GM23248 (cell line): ENCODE measurements at regions not wholly inside any gene's neighbourhood (a gene's known extent, or its start where the extent isn't known, plus 50 kb on each side); places are given as distances from the start of the nearest gene placed in this dataset.

Experiments used
- DNase-seq: peaks from one replicate; pipeline ENCODE4 v3.0.0-alpha.2; 2015
- H2AFZ ChIP-seq: fragments of 200-600 bp; sonication (generic); 2 replicates; pipeline ENCODE4 v1.6.1; 2016; ENCODE audit warnings: antibody characterized with exemption
- H3F3A ChIP-seq: fragments of 200-600 bp; sonication (generic); 2 replicates; pipeline ENCODE4 v1.6.1; 2016; ENCODE audit warnings: mild to moderate bottlenecking, antibody characterized with exemption, mixed run types; ENCODE audit not compliant: insufficient read depth
- H3K27ac ChIP-seq: fragments of 200-600 bp; sonication (generic); 2 replicates; pipeline ENCODE4 v1.5.1; 2016; ENCODE audit warnings: mild to moderate bottlenecking
- H3K27me3 ChIP-seq: fragments of 200-600 bp; sonication (generic); replicated peaks from 2 replicates; pipeline ENCODE4 v1.6.1; 2016; ENCODE audit warnings: mild to moderate bottlenecking; ENCODE audit not compliant: insufficient read depth
- H3K36me3 ChIP-seq: fragments of 200-600 bp; sonication (generic); 2 replicates; pipeline ENCODE4 v1.6.1; 2016; ENCODE audit warnings: low read depth, mild to moderate bottlenecking
- H3K4me1 ChIP-seq: fragments of 200-600 bp; sonication (generic); 2 replicates; pipeline ENCODE4 v1.6.1; 2016; ENCODE audit warnings: mild to moderate bottlenecking; ENCODE audit not compliant: insufficient read depth
- H3K4me2 ChIP-seq: fragments of 200-600 bp; sonication (generic); one replicate; pipeline ENCODE4 v1.6.1; 2016; ENCODE audit warnings: mild to moderate bottlenecking; ENCODE audit not compliant: unreplicated experiment
- H3K4me3 ChIP-seq: fragments of 200-600 bp; sonication (generic); 2 replicates; pipeline ENCODE4 v1.5.1; 2016; ENCODE audit warnings: mild to moderate bottlenecking
- H3K79me2 ChIP-seq: fragments of 200-600 bp; sonication (generic); 2 replicates; pipeline ENCODE4 v1.6.1; 2016; ENCODE audit warnings: mild to moderate bottlenecking; ENCODE audit not compliant: insufficient read depth
- H3K9ac ChIP-seq: fragments of 200-600 bp; sonication (generic); 2 replicates; pipeline ENCODE4 v1.6.1; 2016; ENCODE audit warnings: mild to moderate bottlenecking
- H3K9me2 ChIP-seq: fragments of 200-600 bp; sonication (generic); 2 replicates; pipeline ENCODE4 v1.6.1; 2016; ENCODE audit warnings: mixed run types, mild to moderate bottlenecking, moderate library complexity; ENCODE audit not compliant: insufficient read depth
- H3K9me3 ChIP-seq: fragments of 200-600 bp; sonication (generic); one replicate; pipeline ENCODE4 v1.6.1; 2017; ENCODE audit warnings: low read depth
- H4K20me1 ChIP-seq: fragments of 200-600 bp; sonication (generic); 2 replicates; pipeline ENCODE4 v1.6.0; 2016; ENCODE audit not compliant: insufficient read depth
- EZH2 ChIP-seq: fragments of 200-600 bp; sonication (generic); IDR thresholded peaks from 2 replicates; pipeline ENCODE4 v1.6.1; 2018; ENCODE audit warnings: antibody characterized with exemption, mild to moderate bottlenecking; ENCODE audit not compliant: insufficient read depth, poor library complexity, severe bottlenecking
- EZH2phosphoT487 ChIP-seq: fragments of 200-600 bp; sonication (generic); IDR thresholded peaks from 2 replicates; pipeline ENCODE4 v1.6.1; 2018; ENCODE audit warnings: antibody characterized with exemption, moderate library complexity, mild to moderate bottlenecking, low read depth; ENCODE audit not compliant: insufficient read depth
- WGBS, 2 experiments: methylation state at CpG; one replicate each; pipeline ENCODE4 v1.1.6; 2015 to 2017; ENCODE audit warnings: low lambda C conversion rate in 2 of 2, low coverage in 1 of 2; ENCODE audit errors: missing lambda C conversion rate in 2 of 2; 5-methylcytosine and 5-hydroxymethylcytosine counted together
- in situ Hi-C: fragments of 300-500 bp; cut with MboI; formaldehyde crosslinking; loops from 2 replicates; pipeline ENCODE4 v1.15.0; 2020

DNA sequence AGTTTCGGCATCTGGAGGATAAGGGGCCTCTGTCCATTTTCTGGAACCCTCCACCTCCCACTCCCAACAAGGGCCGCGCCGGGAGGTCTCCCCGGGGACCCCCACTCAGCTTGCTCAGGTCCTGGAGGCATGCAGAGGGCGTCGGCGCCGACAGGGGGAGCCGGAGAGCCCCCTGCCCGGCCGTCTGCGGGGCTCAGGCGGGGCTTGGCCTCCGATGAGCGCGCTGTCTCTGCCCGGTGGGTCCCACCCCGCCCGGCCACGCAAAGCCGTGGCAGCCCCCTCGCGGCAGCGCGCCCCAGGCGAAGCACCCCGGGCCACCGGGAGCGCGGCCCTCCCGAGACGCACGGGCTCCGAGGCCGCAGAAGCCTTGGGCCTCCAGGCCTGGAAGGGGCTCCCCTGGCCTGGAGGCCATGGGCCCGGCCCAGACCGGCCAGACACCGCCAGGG is 149.7 kb upstream of the ZNF536 start:
- no peaks in the 10 kb centered on the region for H3K9me3 ChIP-seq
- H3K4me2 ChIP-seq = no peak overlapping the region
- H3K36me3 ChIP-seq = no peaks in the 10 kb centered on the region
- WGBS, 2 experiments = 6 to 10% methylated on average over 28 to 32 of the region's 39 CpGs
- H3K4me3 ChIP-seq = no peak overlapping the region
- no peak overlapping the region for H2AFZ ChIP-seq
- no peaks in the 10 kb centered on the region for H3K79me2 ChIP-seq
- H3K27me3 ChIP-seq = peaks cover 13% of the 10 kb centered on the region; the same call in 1 of the 2 replicates
- TF ChIP-seq EZH2 (no peak), EZH2phosphoT487 (no peak)
- peak; percentile 30 for DNase-seq
- H3K9me2 ChIP-seq = no peaks in the 10 kb centered on the region
- in situ Hi-C loops = no loop called here
- no peaks in the 10 kb centered on the region for H4K20me1 ChIP-seq
- peaks cover 10% of the 10 kb centered on the region; the same call in 1 of the 2 replicates for H3K4me1 ChIP-seq
- no peak overlapping the region for H3K9ac ChIP-seq
- no peak overlapping the region for H3K27ac ChIP-seq
- peaks cover 4% of the 10 kb centered on the region; the same call in 1 of the 2 replicates for H3F3A ChIP-seq

DNA sequence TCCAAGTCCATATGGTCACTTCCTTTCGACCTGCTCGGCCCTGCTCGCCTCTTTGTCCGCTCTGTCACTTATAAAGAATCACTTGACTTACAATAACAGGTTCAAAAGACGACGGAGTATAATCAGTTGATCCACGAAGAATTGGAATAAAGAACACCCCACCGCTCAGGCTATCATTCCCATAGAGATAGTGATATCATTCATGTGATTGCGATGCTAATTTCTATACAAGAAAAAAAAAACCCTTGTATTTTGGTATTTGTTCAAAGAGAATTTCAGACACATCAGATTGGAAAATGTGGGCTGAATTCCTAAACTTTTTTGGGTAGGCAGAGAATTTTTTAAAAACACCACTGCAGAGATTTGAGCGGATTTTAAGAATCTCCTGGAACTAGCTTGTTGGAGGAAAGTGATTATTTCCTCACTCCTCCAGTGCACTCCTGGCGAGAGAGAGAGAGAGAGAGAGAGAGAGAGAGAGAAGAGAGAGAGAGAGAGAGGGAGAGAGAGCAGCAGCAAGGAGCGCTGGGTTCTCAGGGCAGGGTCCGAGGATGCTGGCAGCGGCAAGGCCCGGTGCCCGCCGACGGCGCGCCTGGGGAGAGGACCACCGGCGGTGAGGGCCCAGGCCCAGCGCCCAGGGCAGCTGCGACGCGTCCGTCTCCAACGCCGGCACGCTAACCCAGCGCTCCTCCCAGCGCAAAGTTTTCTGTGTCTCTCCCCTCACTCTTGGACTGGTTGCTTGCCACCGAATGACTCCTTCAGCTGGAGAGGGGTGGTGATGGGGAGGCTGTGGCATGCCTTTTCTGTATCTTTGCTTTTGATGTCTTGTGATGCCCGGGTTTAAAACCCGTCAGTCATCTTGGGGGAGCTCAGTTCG is 149.0 kb upstream of the ZNF536 start:
- H3K9me3 ChIP-seq = no peaks in the 10 kb centered on the region
- WGBS, 2 experiments = 90 to 91% methylated on average over 23 to 36 of the region's 36 CpGs

DNA sequence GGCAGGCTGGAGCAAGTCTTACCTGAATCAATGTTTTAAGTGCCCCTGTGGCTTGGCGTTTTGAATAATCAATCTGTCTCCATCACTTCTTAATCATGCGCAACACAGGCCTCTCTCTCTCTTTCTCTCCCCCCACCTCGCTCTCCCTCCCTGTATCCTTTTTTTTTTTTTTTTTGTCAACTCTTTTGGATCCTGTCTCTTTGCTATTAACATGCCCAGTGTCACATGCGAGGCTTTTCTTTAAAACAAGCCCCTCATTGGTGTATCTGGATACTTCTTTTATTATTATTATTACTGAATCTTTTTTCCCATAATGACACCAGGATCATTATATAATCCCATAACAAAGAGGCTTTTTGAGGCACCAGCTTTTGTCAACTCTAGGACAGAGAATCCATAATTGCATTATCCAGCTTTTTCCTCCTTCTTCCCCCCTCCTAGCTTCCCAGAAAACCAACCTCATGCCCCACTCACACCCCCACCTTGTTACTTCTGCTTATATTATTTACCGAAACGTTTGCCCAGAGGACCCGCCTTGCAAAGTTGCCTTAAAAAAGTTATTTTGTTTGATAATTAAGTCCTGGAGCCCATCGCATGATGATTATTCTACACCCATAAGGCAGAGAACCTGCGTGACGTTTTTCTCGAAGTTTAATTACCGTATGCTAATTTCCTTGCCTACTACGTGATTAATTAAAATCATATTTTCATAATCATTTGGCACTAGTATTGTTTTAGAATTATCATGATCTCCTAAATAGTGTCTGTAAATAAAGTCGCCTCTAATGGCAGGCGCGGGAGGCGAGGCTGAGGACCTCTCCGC is 148.1 kb upstream of the ZNF536 start:
- WGBS, 2 experiments = 59 to 60% methylated on average over 18 of the region's 18 CpGs
- Histone ChIP-seq H3K79me2 (no peaks in the 10 kb centered on the region), H3K4me2 (peak overlapping the region; percentile 87), H3K9me2 (no peaks in the 10 kb centered on the region), H2AFZ (peak overlapping the region; percentile 80; the same call in 1 of the 2 replicates), H4K20me1 (no peaks in the 10 kb centered on the region), H3K9me3 (no peaks in the 10 kb centered on the region), H3K9ac (no peak overlapping the region), H3F3A (peaks cover 4% of the 10 kb centered on the region; the same call in 1 of the 2 replicates), H3K27me3 (peaks cover 13% of the 10 kb centered on the region; the same call in 1 of the 2 replicates), H3K4me1 (peaks cover 14% of the 10 kb centered on the region; the same call in 1 of the 2 replicates), H3K27ac (no peak overlapping the region), H3K4me3 (peak overlapping the region; percentile 76), H3K36me3 (no peaks in the 10 kb centered on the region)
- TF ChIP-seq EZH2phosphoT487 (no peak), EZH2 (no peak)
- DNase-seq = no peak
- in situ Hi-C loops = no loop called here

More for the DNA sequence above, 149.0 kb upstream of the ZNF536 start:
- peaks cover 13% of the 10 kb centered on the region; the same call in 1 of the 2 replicates for H3K4me1 ChIP-seq
- no peaks in the 10 kb centered on the region for H4K20me1 ChIP-seq
- H2AFZ ChIP-seq = no peak overlapping the region
- DNase-seq = no peak
- peaks cover 4% of the 10 kb centered on the region; the same call in 1 of the 2 replicates for H3F3A ChIP-seq
- no peak overlapping the region for H3K4me3 ChIP-seq
- TF ChIP-seq EZH2 (no peak), EZH2phosphoT487 (no peak)
- H3K79me2 ChIP-seq = no peaks in the 10 kb centered on the region
- in situ Hi-C loops = no loop called here
- no peak overlapping the region for H3K27ac ChIP-seq
- no peak overlapping the region for H3K9ac ChIP-seq
- H3K9me2 ChIP-seq = no peaks in the 10 kb centered on the region
- no peak overlapping the region for H3K4me2 ChIP-seq
- H3K27me3 ChIP-seq = peaks cover 13% of the 10 kb centered on the region; the same call in 1 of the 2 replicates
- H3K36me3 ChIP-seq = no peaks in the 10 kb centered on the region
